HG03280 (cell line): ENCODE measurements at regions not wholly inside any gene's neighbourhood (a gene's known extent, or its start where the extent isn't known, plus 50 kb on each side); places are given as distances from the start of the nearest gene placed in this dataset.
"Not testable (repeated sequence)": the region's sequence is repeated elsewhere in the genome, so short reads cannot be mapped to it uniquely, and the experiment has no call there.

ENCODE experiments used
- ATAC-seq: cut with Tn5 transposase; IDR thresholded peaks from one replicate; pipeline ENCODE4 v1.9.1; 2021; ENCODE audit warnings: mild to moderate bottlenecking, moderate library complexity; ENCODE audit not compliant: unreplicated experiment

GRCh38 chr14:36418937-36419336, 98.5 kb upstream of the MBIP start:
- ATAC-seq = no peak

GRCh38 chr14:36411951-36412350, 91.5 kb upstream of the MBIP start:
- ATAC-seq = not testable (repeated sequence)

GRCh38 chr14:36408388-36408787, 88.0 kb upstream of the MBIP start:
- ATAC-seq = no peak

- ATAC-seq = no peak
Measured at GRCh38 chr14:36405589-36406274, 85.3 kb upstream of the MBIP start.

- ATAC-seq = no peak
Measured at GRCh38 chr14:36402867-36403266, 82.4 kb upstream of the MBIP start.

GRCh38 chr14:36398463-36399291, 78.2 kb upstream of the MBIP start:
- no peak for ATAC-seq

GRCh38 chr14:36397357-36397756, 76.9 kb upstream of the MBIP start:
- no peak for ATAC-seq

- ATAC-seq = no peak
Measured at GRCh38 chr14:36396798-36397197, 76.4 kb upstream of the MBIP start.

GRCh38 chr14:36394593-36394992, 74.2 kb upstream of the MBIP start:
- ATAC-seq = no peak

- ATAC-seq = no peak
Measured at GRCh38 chr14:36390718-36391117, 70.3 kb upstream of the MBIP start.

- no peak for ATAC-seq
Measured at GRCh38 chr14:36383767-36384431, 63.5 kb upstream of the MBIP start.

- ATAC-seq = peak; percentile 90
Measured at GRCh38 chr14:36373982-36374673, 53.7 kb upstream of the MBIP start.
